ENCODE measurements at regions not wholly inside any gene's neighbourhood (a gene's known extent, or its start where the extent isn't known, plus 50 kb on each side); places are given as distances from the start of the nearest gene placed in this dataset.

DNA sequence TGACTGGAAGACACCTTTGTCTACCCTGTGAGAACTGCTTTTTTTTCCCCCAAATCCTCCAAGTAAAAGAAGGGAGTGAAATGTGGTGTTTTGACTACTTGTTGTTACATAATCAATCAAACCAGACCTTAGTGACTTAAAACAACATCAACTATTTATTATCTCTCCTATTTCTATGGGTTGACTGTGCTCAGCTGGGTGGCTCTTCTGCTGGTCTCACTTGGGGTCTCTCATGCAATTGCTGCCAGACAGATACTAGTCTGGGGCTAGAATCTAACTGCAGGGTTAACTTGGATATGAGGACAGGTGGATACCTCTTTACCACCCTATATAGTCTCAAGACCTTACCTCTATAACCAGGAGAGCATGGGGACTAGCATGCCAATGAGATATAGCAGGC lies 141.3 kb downstream of the SALL1 start:
- TF ChIP-seq, protein P1, sequence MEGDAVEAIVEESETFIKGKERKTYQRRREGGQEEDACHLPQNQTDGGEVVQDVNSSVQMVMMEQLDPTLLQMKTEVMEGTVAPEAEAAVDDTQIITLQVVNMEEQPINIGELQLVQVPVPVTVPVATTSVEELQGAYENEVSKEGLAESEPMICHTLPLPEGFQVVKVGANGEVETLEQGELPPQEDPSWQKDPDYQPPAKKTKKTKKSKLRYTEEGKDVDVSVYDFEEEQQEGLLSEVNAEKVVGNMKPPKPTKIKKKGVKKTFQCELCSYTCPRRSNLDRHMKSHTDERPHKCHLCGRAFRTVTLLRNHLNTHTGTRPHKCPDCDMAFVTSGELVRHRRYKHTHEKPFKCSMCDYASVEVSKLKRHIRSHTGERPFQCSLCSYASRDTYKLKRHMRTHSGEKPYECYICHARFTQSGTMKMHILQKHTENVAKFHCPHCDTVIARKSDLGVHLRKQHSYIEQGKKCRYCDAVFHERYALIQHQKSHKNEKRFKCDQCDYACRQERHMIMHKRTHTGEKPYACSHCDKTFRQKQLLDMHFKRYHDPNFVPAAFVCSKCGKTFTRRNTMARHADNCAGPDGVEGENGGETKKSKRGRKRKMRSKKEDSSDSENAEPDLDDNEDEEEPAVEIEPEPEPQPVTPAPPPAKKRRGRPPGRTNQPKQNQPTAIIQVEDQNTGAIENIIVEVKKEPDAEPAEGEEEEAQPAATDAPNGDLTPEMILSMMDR (IDR thresholded peaks at IDR 0.05; ENCODE audit: low read depth, low read length, missing control alignments), result no peak
- no peak for DNase-seq (ENCODE audit: low read depth)
- H3K4me3 ChIP-seq (ENCODE audit: low read depth, low read length), result no peak overlapping the region

DNA sequence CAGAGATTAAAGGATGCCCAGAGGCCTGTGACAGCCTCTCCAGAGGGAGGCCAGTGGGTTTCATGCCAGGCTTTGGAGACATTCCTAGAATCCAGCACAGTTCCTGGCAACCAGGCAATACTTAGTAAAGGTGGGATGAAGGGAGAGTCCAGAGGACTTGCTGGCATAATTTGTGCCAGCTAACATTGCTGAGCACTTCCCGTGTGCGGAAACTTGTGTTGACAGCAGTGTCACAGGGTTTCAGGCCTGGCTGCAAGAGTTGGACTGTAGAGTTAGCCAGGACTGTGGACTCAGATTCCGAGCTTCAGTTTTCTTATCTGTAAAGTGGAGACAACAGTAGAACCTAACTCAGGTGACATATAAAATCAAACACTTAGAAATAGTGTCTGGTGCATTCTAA lies 141.7 kb downstream of the SALL1 start:
- TF ChIP-seq, protein P1 (IDR thresholded peaks at IDR 0.05; ENCODE audit: low read depth, low read length, missing control alignments), result no peak
- no peak overlapping the region for H3K4me3 ChIP-seq (ENCODE audit: low read depth, low read length)
- no peak for DNase-seq (ENCODE audit: low read depth)

DNA sequence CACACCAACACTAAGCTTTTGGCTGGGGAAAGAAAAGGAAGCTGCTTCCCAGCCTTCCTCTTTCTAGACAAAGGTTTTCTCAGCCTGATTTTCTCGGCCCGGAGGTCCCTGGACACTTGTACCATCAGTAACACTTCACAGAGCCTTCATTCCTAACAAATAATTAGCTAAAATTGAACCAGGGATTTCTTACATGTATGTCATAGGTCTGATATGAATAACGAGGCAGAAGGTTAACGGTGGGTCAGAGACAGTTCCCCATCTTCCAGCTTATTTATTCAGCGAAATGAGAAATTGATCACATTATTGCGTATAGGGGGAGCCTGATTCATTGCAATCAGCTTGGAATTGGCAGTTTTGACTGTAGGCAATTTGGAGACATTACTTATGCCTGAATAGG lies 142.5 kb downstream of the SALL1 start:
- H3K4me3 ChIP-seq (ENCODE audit: low read depth, low read length), result no peak overlapping the region
- TF ChIP-seq, protein P1 (IDR thresholded peaks at IDR 0.05; ENCODE audit: low read depth, low read length, missing control alignments), result no peak
- no peak for DNase-seq (ENCODE audit: low read depth)

DNA sequence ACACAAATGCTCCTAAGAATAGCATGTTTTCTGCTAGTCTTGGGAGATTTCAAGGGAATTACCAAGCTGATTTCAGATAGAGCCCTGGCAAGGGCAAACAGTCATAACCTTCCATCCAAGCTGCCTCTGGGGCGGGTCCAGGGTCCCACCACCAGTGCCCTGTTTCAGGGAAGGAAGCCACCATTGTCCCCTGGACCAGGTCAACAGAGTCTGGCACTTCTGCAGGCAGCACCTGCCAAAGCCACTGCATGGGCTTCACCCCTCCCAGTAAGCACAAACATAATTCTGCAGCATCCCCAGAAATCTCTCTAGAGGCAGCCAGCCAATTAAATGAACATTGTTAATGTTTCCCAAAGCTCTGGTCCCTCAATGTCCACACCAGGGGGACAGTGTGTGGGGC lies 143.0 kb downstream of the SALL1 start:
- no peak for DNase-seq (ENCODE audit: low read depth)
- H3K4me3 ChIP-seq (ENCODE audit: low read depth, low read length), result no peak overlapping the region
- TF ChIP-seq, protein P1 (IDR thresholded peaks at IDR 0.05; ENCODE audit: low read depth, low read length, missing control alignments), result no peak

DNA sequence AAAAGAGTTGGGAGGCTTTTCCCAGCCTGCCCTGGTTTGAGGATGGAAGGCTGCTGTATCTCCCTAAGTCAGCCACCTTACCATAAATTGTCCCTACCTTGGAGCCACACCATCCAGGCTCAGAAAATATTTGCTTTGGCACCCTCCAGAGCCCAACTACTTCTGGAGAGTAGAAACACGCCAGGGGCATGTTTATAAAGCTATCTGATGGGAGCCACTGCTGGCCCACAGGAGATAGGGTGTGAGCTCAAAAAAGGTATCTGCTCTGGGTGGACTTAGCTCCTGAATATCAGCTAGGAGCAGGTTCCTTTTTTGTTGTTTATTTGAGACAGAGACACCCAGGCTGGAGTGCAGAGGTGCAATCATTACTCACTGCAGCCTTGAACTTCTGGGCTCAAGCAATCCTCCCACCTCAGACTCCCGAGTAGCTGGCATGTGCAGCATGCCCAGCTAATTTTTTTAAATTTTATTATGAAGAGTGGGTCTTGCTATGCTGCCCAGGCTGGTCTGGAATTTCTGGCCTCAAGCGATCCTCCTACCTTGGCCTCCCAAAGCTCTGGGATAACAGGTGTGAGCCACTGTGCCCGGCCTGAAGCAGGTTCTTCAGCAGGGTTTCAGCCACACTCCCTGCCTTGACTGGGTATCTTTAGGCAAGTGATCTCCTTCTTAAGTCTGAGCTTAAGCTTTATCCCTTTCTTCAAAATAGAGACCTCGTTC lies 147.1 kb downstream of the SALL1 start:
- TF ChIP-seq, protein P1 (IDR thresholded peaks at IDR 0.05; ENCODE audit: low read depth, low read length, missing control alignments), result no peak
- H3K4me3 ChIP-seq (ENCODE audit: low read depth, low read length), result no peak overlapping the region
- DNase-seq (ENCODE audit: low read depth), result no peak

DNA sequence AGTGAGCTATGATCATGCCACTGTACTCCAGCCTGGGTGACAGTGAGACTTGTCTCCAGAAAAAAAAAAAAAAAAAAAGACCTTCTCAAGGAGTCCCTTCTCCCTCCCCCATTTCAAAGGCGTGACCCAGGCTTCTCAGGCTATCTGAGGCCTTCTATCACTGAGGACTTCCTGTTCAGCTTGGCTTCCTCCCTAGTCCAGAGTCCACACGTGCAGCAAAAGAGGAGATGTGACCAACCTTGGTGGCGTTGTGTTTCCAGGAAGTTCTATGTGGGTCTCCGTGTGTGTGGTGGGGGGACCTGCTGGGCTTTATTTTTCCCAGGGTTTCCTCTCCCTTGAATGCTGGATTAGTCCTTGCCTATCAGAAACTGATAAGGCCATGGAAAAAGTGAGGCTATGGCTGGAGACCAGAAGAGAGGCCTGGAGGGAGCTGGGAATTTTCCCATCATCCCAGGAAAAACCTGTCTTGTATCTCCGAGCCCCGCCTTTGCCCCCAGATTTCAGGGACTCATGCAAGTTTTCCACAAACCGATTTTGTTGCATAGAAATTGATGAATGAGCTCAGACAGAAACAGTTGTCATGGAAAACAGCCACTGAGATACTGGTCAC lies 148.1 kb downstream of the SALL1 start:
- H3K4me3 ChIP-seq (ENCODE audit: low read depth, low read length), result no peak overlapping the region
- no peak for DNase-seq (ENCODE audit: low read depth)
- TF ChIP-seq, protein P1 (IDR thresholded peaks at IDR 0.05; ENCODE audit: low read depth, low read length, missing control alignments), result no peak

DNA sequence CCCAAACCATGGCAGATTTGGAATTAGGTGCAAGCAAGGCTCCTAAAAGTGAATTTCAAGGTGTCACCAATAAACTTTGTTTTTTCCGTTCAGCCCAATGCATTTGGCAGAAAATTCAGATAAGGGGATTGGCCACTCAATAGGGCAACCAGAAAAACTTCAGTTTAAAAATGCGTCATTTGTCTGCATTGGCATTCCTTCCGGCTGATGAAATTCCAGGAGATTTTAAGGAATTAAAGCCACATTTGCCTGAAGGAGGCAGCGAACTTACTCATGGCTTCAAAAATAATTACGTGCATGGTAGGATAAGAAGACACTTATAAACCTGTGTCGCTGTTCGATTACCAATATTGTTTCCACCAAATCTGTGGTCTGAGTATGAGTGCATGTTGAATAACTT lies 151.9 kb downstream of the SALL1 start:
- TF ChIP-seq, protein P1 (IDR thresholded peaks at IDR 0.05; ENCODE audit: low read depth, low read length, missing control alignments), result no peak
- H3K4me3 ChIP-seq (ENCODE audit: low read depth, low read length), result no peak overlapping the region
- DNase-seq (ENCODE audit: low read depth), result no peak
